Testis (tissue), 2 donors: ENCODE measurements at regions not wholly inside any gene's neighbourhood (a gene's known extent, or its start where the extent isn't known, plus 50 kb on each side); places are given as distances from the start of the nearest gene placed in this dataset.
"Not testable (repeated sequence)": the region's sequence is repeated elsewhere in the genome, so short reads cannot be mapped to it uniquely, and the experiment has no call there.

Source experiments
- DNase-seq: peaks from one replicate; pipeline ENCODE4 v3.0.0-alpha.2; 2019
- H3K27ac ChIP-seq, 2 donors: fragments of 200-600 bp; sonication (generic); one replicate each; pipeline ENCODE4 v1.5.1; 2019
- H3K27me3 ChIP-seq: fragments of 200-600 bp; sonication (generic); one replicate; pipeline ENCODE4 v1.5.1; 2019
- H3K36me3 ChIP-seq: fragments of 200-600 bp; sonication (generic); one replicate; pipeline ENCODE4 v1.5.1; 2017; ENCODE audit warnings: low read depth; ENCODE audit errors: missing control alignments
- H3K4me1 ChIP-seq: fragments of 200-600 bp; sonication (generic); one replicate; pipeline ENCODE4 v1.5.1; 2019
- H3K4me3 ChIP-seq, 2 donors: fragments of 200-600 bp; sonication (generic); one replicate each; pipeline ENCODE4 v1.5.1; 2017 to 2019
- H3K9me3 ChIP-seq: fragments of 200-600 bp; sonication (generic); one replicate; pipeline ENCODE4 v1.5.1; 2017
- CTCF ChIP-seq, 3 experiments: fragments of 450-650 bp in 2 of 3; fragments of 200-600 bp in 1 of 3; sonication (generic) in 1 of 3; IDR thresholded peaks; one replicate each; pipeline ENCODE4 v1.5.1; 2016 to 2019; ENCODE audit warnings: antibody characterized with exemption in 3 of 3, mild to moderate bottlenecking in 2 of 3, moderate library complexity in 1 of 3
- POLR2A ChIP-seq: fragments of 450-650 bp; IDR thresholded peaks from one replicate; pipeline ENCODE4 v1.6.1; 2017; ENCODE audit warnings: antibody characterized with exemption, mild to moderate bottlenecking, moderate library complexity
- WGBS, 2 donors: methylation state at CpG; one replicate each; pipeline ENCODE4 v1.1.5; 2018; 5-methylcytosine and 5-hydroxymethylcytosine counted together
- intact Hi-C: fragments of 100-400 bp; cut with DNase I; formaldehyde crosslinking; loops from one replicate; pipeline ENCODE4 v1.15.1; 2023; ENCODE audit warnings: low total_unique reads

DNA sequence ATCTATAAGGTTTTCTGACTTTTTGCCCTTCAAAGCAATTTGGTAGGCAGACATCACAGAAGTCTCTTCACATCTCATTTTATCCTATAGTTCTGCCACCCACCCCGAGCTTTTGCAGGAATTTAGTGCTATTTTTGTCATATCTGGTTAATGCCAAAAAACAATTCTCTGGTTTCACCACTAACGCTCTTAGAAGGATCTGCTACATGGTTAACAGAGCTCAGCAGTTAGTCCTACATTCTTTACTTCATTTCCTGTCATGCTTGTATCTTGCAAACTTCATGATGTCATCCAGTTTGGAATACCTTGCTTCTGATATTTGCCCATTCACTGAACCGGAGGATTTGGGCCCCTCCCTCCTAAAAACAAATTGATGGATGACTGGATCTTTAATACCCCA is 116.8 kb upstream of the SERPINE2 start:
- 53 to 58% methylated on average over 3 of the region's 3 CpGs for WGBS, 2 donors
- Histone ChIP-seq H3K36me3 (no peaks in the 10 kb centered on the region), H3K9me3 (no peaks in the 10 kb centered on the region), H3K27me3 (no peaks in the 10 kb centered on the region), H3K4me3 (no peak overlapping the region), H3K27ac (no peak overlapping the region), H3K4me1 (peaks cover under 1% of the 10 kb centered on the region)
- intact Hi-C loops, result no loop called here
- no peak for DNase-seq
- TF ChIP-seq POLR2A, result no peak
- TF ChIP-seq CTCF (IDR thresholded peaks at IDR 0.05), result no peak

GRCh38 chr2:224155371-224155770 is 116.3 kb upstream of the SERPINE2 start:
- H3K27me3 ChIP-seq, result no peaks in the 10 kb centered on the region
- DNase-seq, result no peak
- TF ChIP-seq CTCF (IDR thresholded peaks at IDR 0.05) (no peak), POLR2A (no peak)
- H3K36me3 ChIP-seq, result no peaks in the 10 kb centered on the region
- 66 to 89% methylated on average over 3 of the region's 3 CpGs for WGBS, 2 donors
- no peaks in the 10 kb centered on the region for H3K4me1 ChIP-seq
- H3K9me3 ChIP-seq, result no peaks in the 10 kb centered on the region
- intact Hi-C loops, result no loop called here
- no peak overlapping the region for H3K27ac ChIP-seq
- H3K4me3 ChIP-seq, result no peak overlapping the region

- Histone ChIP-seq H3K9me3 (no peaks in the 10 kb centered on the region), H3K36me3 (no peaks in the 10 kb centered on the region), H3K4me1 (no peaks in the 10 kb centered on the region), H3K4me3 (no peak overlapping the region), H3K27ac (no peak overlapping the region), H3K27me3 (no peaks in the 10 kb centered on the region)
- TF ChIP-seq POLR2A, result no peak
- no peak for TF ChIP-seq CTCF (IDR thresholded peaks at IDR 0.05)
- intact Hi-C loops, result no loop called here
- 86 to 94% methylated on average over 9 of the region's 9 CpGs for WGBS, 2 donors
- DNase-seq, result no peak
Measured at GRCh38 chr2:224151680-224152310, 112.7 kb upstream of the SERPINE2 start.

DNA sequence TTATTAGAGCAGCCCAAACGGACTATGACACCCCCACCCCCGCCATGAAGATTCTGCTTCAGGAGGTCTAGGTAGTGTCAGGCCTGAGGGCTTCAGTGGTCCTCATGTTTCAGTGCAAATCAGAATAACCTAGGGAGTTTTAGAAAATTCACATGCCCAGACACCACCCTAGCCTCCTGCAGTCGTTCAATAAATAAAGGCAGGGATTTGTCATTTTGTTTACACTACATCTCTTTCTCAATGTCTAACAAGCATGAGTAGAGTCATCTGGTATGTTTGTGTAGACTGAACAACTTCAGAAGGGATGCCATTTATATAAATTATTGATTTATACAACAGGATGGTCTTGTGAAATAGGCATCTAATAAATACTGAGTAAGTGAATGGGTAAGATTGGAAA is 112.1 kb upstream of the SERPINE2 start:
- Histone ChIP-seq H3K9me3 (no peaks in the 10 kb centered on the region), H3K4me3 (no peak overlapping the region), H3K27ac (no peak overlapping the region), H3K4me1 (no peaks in the 10 kb centered on the region), H3K27me3 (no peaks in the 10 kb centered on the region), H3K36me3 (no peaks in the 10 kb centered on the region)
- no peak for DNase-seq
- 85 to 89% methylated on average over 3 of the region's 3 CpGs for WGBS, 2 donors
- intact Hi-C loops, result no loop called here
- no peak for TF ChIP-seq POLR2A
- TF ChIP-seq CTCF (IDR thresholded peaks at IDR 0.05), result no peak

DNA sequence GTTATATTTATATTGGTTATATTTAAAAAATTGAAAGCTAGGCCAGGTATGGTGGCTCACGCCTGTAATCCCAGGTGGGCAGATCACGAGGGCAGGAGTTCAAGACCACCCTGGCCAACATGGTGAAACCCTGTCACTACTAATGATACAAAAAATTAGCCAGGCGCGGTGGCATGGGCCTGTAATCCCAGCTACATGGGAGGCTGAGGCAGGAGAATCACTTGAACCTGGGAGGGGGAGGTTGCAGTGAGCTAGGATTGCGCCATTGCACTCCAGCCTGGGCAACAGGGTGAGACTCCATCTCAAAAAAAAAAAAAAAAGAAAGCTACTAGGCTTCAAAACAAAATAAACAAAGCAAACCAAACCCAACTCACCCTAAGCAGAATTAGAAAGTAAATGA is 109.0 kb upstream of the SERPINE2 start:
- H3K4me3 ChIP-seq, DNase-seq, H3K27me3 ChIP-seq, H3K27ac ChIP-seq, H3K36me3 ChIP-seq, H3K4me1 ChIP-seq, intact Hi-C loops, H3K9me3 ChIP-seq: not testable (repeated sequence)
- 92 to 93% methylated on average over 5 of the region's 5 CpGs for WGBS, 2 donors
